ENCODE measurements at regions not wholly inside any gene's neighbourhood (a gene's known extent, or its start where the extent isn't known, plus 50 kb on each side); places are given as distances from the start of the nearest gene placed in this dataset.
"Not testable (repeated sequence)": the region's sequence is repeated elsewhere in the genome, so short reads cannot be mapped to it uniquely, and the experiment has no call there.

DNA sequence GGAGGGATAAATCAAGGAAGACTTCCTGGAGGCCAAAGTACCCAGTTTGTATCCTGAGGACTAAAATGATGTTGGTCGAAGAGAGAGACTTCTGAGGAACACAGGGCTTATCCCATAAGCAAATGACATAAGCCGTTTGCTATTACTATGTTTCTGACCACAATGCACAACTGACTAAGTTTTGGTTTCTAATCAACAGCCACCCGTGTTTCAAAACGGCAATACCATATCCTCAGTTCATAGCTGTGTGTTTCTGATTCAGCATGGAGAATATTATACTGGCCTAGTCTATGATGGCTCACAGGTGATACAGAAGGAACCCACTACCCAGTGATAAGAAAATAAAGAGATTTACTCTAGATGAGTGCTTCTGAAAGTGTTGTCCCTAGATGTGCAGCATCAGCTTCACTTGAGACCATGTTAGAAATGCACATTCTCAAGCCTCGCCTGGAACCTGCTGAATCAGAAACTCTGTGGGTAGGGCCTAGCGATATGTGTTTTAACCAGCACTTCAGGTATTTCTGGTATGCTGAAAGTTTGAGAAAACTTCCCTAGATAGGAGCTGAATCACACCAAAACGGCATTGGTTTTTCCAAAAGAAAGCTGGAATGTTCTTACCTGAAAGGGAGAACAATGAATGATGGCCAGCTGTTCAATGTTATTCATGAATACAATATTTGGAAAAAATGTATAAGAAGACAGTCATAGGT is 639.7 kb upstream of the NR2F2 start:
- FAIRE-seq (no peak), DNase-seq (ENCODE audit: insufficient read length, low spot score) (no peak)

DNA sequence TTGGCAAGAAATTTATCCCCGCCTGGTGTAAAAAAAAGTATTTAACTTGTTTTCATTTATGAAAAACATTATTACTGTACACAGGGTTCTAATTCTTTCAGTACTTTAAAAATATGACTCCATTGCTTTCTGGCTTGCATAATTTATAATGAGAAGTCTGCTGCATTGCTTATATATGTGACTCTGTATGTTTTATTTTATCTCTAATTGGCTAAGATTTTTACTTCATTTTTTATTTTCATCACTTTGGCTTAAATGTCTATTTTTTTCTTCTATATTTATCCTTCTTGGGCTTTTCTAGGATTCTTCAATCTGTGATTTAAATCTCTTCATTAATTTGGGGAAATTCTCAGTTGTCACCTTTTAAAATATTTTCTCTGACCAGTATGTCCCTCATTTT is 636.6 kb upstream of the NR2F2 start:
- DNase-seq (ENCODE audit: insufficient read length, low spot score) (no peak), FAIRE-seq (no peak)

DNA sequence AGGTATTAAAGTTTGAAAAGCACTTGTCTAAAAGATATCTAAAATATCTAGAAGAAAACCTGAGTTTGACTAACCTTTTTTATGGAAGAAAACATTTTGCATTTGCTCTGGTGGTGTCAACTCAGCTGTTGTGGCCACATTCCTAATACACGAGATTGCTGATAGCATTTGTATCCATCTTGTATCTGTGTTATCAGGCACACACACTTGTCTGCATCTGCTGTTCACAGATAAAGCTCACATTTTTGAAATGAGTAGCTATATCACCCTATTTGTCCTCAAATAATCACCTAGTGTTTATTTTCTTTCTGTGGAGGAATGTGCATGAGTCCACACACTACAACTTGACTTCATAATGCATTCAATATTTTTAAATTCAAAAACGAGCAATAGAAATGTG is 632.3 kb upstream of the NR2F2 start:
- FAIRE-seq = no peak
- no peak for DNase-seq (ENCODE audit: insufficient read length, low spot score)

DNA sequence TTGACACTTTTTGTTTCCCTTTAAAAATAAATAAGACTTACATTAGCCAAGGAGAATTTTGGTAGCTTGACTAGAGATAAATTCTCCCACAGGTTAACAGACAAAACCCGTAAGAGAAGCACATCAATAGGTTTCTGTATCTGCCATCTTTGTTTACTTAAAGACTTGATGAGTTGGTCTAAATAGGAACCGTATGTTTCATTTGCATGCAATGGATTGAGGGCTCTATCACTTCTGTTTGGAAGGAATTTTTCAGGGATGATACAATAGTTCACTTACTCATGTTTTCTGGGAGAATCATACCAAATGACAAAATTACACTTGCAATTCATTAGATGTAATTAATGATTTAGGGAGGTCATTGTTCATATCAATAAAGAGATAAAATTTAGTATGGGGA is 631.5 kb upstream of the NR2F2 start:
- FAIRE-seq = no peak

DNA sequence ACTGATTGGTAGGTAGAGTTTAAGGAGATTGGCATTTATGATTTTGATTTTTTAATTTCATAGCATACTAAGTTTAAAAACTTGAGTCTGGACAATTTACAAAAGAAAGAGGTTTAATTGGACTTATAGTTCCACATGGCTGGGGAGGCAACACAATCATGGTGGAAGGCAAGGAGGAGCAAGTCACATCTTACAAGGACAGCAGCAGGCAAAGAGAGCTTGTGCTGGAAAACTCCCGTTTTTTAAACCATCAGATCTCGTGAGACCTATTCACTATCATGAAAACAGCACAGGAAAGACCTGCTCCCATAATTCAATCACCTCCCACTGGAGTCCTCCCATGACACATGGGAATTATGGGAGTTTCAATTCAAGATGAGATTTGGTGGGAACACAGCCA is 630.9 kb upstream of the NR2F2 start:
- FAIRE-seq (no peak), DNase-seq (ENCODE audit: insufficient read length, low spot score) (no peak)

More for the DNA sequence above, 631.5 kb upstream of the NR2F2 start:
- DNase-seq (ENCODE audit: insufficient read length, low spot score) = no peak

DNA sequence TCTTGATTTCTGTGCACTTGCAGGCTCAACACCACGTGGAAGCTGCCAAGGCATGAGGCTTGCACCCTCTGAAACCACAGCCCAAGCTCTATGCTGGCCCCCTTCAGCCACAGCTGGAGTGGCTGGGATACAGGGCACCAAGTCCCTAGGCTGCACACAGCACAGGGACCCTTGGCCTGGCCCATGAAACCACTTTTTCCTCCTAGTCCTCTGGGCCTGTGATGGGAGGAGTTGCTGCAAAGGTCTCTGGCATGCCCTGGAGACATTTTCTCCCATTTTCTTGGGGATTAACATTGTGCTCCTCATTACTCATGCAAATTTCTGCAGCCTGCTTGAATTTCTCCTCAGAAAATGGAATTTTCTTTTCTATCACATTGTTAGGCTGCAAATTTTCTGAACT is 629.8 kb upstream of the NR2F2 start:
- FAIRE-seq; DNase-seq (ENCODE audit: insufficient read length, low spot score): not testable (repeated sequence)

DNA sequence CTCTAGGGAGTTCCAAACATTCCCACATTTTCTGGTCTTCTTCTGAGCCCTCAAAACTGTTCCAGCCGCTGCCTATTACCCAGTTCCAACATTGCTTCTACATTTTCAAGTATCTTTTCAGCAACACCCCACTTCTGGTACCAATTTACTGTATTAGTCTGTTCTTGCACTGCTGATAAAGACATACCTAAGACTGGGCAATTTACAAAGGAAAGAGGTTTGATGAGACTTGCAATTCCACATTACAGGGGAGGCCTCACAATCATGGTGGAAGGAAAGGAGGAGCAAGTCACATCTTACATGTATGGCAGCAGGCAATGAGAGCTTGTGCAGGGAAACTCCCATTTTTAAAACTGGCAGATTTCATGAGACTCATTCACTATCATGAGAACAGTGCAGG is 629.1 kb upstream of the NR2F2 start:
- DNase-seq (ENCODE audit: insufficient read length, low spot score) (no peak), FAIRE-seq (no peak)

DNA sequence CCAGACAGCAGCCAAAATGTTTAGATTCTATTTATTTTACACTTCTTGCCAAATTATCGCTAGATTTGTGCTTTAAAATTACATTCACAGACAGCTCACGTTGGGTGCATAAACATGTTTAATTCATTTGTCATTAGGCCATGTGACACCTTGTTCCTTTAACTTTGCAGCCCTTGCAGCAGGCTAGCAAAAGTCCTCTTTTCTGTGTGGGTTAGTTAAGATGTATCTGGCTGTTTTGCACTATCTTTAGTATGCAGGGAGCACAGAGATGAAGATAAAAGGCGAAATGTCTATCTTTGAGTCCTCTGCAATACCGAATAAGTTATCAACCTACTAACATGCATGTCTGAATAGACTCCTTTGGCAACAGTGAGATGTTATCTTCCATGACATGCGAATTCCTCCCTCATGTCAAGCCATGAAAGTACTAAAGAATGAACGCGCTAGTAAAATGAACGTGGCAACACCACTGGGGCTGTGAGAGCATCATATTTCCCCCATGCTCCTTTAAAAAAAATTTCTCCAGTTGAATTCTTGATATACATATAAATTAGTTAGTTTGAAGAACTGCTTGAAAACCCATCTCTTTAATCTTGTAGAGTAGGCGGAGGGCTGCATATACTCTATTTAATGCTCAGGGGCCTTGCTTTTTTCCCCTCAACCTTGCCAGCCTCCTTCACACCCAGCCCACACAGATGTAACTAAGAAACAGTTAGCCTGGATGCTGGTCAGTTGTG is 620.4 kb upstream of the NR2F2 start:
- FAIRE-seq (no peak), DNase-seq (ENCODE audit: insufficient read length, low spot score) (no peak)

DNA sequence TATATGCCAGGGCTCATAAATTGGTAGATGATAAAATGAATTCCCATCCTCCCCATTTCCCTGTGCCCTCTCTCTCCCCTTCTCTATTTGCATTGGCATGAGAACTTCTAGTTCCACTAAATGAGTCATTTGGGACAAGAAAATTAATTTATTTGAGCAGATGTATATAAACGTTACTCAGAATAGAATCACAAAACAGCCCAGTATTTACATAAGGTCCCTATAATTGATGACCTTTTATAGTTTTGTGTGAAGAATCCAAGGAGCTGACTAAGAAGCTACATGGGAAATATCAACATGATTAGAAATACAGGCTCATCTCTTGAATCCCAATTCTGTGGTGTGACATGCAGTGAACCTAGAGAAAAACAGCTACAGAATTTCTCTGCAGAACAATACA is 617.7 kb upstream of the NR2F2 start:
- DNase-seq (ENCODE audit: insufficient read length, low spot score) = no peak
- FAIRE-seq = no peak

DNA sequence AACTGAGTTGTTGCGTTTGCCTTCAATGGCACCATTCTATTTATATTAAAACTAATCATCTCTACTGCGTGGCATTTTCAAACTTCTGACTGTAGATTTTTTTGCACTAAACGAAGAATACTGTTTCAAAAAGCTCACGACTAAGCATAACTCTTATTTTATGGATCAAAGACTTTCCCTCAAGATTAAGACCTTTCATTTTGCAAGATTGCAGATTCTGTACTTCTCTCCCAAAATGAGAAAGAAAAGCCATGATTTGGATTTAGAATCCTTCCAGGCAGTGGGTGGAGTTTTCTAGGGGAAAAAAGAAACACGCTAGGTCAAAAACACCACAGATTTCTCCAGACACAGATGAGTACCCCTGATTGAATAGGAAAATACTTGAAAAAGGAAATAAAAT is 617.2 kb upstream of the NR2F2 start:
- FAIRE-seq = no peak

DNA sequence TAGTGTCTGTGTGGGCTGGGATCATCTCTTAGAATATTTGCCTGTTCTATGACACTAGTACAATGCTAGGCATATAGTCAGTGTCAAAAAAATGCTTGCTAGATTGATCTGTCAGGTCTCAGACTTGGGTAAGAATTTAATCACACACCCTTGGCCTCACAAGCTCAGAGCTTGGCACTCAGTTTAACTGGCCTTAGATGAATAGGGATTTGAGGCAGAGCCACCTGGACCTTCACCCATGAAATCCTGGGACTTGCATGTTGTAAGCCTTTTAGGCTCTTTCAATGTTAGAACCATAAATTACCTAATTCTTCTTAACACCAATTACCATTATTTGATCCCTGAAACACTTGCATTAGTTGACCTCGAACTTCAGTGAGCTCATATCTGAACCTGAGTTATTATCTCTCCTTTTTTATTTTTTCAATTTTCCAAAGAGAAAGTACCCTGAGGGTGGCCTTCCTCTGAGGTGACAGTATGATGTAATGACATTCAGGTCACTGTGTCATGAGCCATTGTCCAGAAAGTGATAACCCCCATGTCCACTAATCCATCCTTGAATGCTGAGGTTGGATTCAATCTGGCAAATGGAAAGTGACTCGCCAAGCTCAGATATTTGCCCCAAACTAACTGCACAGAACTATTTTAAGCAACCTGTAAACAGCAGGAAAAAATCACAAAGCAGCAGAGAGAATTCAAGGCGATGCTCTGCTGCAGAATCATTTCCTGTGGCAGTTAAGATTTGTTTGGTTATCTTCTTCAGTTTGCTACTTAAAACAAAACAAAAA is 615.2 kb upstream of the NR2F2 start:
- no peak for DNase-seq (ENCODE audit: insufficient read length, low spot score)
- FAIRE-seq = no peak

More for the DNA sequence above, 617.2 kb upstream of the NR2F2 start:
- no peak for DNase-seq (ENCODE audit: insufficient read length, low spot score)

DNA sequence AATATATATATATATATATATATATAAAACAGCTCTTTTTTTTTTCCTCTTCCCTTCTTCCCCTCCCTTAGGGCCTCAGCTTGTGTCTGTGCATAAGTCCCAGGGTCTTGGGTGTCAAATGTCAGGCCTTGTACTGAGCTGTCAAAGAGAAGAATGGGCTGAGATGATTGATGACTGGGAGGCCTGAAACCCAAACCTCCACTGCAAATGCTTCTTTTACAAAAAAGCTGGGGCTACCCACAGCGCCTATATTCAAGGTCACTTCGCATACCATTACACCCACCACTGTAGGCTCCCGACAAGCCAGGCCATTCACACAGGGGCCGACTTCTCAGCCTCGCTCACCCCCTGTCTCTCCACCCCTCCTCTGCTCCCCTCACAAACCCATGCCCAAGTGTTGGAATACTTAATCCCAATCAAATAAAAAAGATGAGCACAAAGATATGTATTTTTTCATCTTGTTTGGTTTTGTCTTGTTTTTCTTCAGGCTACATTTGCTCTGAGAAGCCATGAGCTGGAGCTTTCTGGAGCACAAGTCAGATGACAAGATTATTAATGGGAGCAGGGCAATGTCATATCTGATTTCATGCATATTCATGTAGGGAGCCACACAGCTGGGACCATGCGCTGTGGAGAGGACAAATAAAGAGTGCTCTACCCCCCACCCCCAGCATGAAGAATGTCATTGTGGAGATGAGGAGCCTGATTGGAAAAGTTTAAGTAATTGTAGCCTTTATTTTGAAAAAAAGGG is 614.4 kb upstream of the NR2F2 start:
- FAIRE-seq = no peak
- DNase-seq (ENCODE audit: insufficient read length, low spot score) = peak; percentile 10

DNA sequence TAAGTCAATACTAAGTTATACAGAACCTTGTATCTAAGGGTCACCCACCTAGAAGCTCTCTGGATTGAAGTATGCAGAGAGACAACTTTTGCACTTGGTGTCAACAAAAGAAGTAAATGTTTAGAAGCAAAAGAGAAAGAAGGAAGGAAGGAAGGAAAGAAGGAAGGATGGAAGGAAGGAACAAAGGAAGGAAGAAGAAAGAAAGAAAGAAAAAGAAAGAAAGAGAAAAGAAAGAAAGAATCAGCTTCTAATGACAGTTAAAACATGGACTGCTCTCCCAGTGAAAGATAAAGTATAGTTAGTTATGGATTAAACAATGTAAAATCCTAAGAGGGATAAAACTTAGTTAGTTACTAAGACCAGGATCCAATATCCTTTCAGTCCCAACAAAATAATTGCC is 613.8 kb upstream of the NR2F2 start:
- FAIRE-seq (no peak), DNase-seq (ENCODE audit: insufficient read length, low spot score) (no peak)

DNA sequence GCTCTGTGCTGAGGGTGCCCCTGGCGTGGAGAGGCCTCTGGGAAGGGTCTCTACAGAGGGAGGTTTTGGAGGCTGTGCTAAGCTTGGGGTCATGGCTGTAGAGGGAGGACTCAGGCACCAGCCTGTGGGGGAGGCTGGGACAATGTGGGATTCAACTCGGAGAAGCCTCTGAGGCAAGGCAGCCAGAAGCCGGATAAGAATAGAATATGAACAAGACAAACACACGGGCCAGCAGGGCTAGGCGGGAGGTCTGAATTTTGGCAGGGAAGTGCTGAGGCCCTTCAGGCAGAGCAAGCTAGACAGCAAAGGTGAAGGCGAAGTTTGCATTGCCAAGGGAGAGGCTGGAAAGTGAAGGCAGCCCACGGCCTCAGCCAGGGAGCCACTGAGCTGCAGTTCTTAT is 612.1 kb upstream of the NR2F2 start:
- FAIRE-seq (no peak), DNase-seq (ENCODE audit: insufficient read length, low spot score) (no peak)

DNA sequence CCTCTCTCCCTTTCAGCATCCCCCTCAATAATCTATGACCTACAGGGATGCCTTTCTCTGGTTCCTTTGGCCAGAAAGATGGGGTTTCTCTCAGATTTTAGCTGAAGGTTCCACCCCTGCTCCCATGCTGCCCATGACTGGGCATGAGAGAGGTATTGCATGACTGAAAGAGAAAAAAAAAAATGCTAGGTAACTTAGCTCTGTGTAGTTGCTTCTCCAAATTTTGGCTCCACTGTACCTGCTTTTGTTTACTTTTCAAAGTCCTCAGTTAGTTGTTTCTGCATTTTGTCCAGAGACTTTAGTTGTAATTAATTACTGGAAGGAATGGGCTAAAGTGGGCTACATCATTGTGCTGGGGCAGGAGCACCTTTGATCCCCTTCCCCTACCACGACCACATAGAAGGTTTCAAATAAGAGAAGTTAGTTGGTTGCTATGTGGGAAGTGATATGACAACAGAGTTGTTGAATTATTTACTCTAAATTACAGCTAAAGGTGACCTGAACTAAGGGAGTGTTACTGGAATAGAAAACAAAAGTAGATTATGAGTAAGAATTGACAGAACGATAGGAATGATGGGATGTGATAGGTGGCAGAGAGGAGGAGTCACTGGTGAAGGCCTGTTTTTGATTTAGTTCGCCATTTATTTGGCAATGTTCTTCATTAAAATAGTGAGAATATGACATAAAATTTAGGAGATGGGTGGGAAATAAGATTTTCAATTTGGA is 605.4 kb upstream of the NR2F2 start:
- FAIRE-seq (no peak), DNase-seq (ENCODE audit: insufficient read length, low spot score) (no peak)

DNA sequence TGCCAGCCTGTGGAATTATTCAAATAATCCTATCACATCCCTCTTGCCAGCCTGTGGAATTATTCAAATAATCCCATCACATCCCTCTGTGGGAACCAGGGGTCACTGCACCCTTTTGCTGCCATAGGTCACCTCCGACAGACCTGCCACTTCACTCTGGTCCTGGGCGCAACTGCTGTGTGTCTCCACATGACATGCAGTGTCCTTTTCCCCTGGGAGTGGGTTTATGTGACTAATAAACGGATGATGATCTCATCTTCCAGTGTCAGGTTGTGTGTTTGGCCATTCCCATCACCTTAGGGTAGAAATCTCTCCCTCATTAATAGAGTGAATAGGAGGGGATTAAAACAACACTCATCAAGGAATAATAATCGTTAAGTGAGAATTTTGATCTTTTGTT is 603.6 kb upstream of the NR2F2 start:
- no peak for FAIRE-seq

DNA sequence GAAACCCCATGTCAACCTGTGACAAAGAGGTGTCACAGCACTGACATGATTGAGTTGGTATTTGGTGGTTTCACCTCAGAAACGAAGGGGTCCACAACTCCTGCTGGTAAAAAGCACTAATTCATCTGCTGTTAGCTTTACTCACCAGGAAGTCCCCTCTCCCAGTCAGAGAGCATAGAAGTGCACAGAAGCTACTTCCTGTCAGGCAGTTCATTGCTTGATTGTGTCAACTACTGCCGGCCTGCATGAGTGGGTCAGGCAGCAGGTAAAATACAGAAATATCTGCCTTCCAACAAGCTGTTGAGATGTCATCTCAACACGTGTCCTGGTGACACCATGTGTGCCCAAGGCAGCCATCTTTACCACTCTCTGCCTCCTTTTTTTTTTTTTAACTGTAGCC is 596.6 kb upstream of the NR2F2 start:
- no peak for DNase-seq (ENCODE audit: insufficient read length, low spot score)
- FAIRE-seq = no peak

More for the DNA sequence above, 603.6 kb upstream of the NR2F2 start:
- no peak for DNase-seq (ENCODE audit: insufficient read length, low spot score)

DNA sequence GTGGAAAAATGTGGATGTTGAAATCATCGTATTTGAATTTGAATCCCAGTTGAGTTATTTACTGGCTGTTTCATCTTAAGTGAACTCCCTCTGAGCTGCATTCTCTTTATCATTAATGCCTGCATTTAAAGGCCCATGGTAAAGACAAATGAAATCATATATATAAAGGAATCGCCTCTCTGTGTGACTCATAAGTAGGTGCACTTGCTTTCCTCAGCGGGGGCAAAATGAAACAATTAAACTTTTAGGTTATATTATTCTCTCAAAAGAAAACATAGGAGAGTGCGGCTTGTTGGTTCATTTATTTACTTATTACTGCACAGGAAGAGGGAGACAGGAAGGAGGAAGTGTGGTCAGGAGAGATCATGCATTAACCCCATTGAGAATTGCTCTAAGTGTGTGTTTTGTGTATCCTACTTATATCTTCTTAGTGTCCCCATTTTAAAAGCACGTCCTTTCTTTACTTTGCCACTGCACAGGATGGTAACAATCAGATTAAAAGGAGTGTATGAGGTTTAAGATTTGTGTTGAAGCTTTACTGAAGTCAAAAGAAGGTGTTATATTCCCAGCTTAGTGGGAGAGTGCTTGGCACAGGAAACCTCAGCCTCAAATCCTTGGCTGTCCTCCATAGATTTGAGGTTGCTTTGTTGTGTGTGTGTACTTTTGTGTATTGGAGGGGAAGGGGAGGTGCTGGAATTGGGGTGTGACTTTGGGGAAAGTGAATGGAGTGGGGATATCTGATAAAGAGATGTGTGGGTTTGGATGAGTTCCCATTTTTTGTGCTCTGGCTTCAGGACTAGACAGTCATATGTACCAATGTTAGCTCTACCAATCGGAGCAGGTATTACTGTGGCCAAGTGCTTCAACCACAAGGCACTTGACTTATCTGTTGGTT is 595.8 kb upstream of the NR2F2 start:
- DNase-seq (ENCODE audit: insufficient read length, low spot score) (no peak), FAIRE-seq (no peak)

DNA sequence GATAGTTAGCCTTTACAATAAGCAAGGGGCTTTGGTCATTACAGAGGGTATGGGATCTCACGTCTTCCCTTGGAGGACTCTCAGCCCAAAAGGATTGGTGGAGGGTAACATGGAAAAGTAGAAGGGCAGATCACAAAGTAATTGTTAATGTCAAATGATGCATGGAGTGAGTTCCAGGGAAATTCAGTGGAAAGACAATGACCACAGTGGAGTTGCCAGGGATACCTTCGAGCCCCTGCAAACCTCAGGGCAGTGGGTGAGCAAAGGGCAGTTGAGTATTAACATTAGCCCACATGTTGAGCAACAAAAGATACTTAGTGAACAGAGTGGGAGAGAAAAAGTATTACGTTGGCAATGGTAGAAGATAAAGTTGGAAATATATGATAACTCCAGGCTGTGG is 593.4 kb upstream of the NR2F2 start:
- FAIRE-seq (no peak), DNase-seq (ENCODE audit: insufficient read length, low spot score) (no peak)
